Rectal smooth muscle tissue (tissue), 1 donor: ENCODE measurements at regions not wholly inside any gene's neighbourhood (a gene's known extent, or its start where the extent isn't known, plus 50 kb on each side); places are given as distances from the start of the nearest gene placed in this dataset.
"Not testable (repeated sequence)": the region's sequence is repeated elsewhere in the genome, so short reads cannot be mapped to it uniquely, and the experiment has no call there.

ENCODE experiments used
- H3K27ac ChIP-seq: one replicate; pipeline ENCODE4 v1.7.0; 2013; ENCODE audit warnings: low read depth, low read length, inconsistent platforms
- H3K27me3 ChIP-seq: one replicate; pipeline ENCODE4 v1.7.0; 2013; ENCODE audit warnings: low read length; ENCODE audit not compliant: control insufficient read depth, insufficient read depth
- H3K36me3 ChIP-seq: one replicate; pipeline ENCODE4 v1.7.0; 2013; ENCODE audit warnings: low read length; ENCODE audit not compliant: control insufficient read depth, insufficient read depth
- H3K4me1 ChIP-seq: one replicate; pipeline ENCODE4 v1.7.0; 2013; ENCODE audit warnings: low read length; ENCODE audit not compliant: control insufficient read depth, insufficient read depth
- H3K4me3 ChIP-seq: one replicate; pipeline ENCODE4 v1.7.0; 2013; ENCODE audit warnings: low read length
- H3K9ac ChIP-seq: one replicate; pipeline ENCODE4 v1.7.0; 2013; ENCODE audit warnings: low read length

- Histone ChIP-seq H3K27me3 (no peaks in the 10 kb centered on the region), H3K4me1 (no peaks in the 10 kb centered on the region), H3K36me3 (no peaks in the 10 kb centered on the region), H3K4me3 (no peak overlapping the region), H3K9ac (no peak overlapping the region), H3K27ac (no peak overlapping the region)
These were observed 104.0 kb downstream of the SLC25A47 start for GRCh38 chr14:100427166-100427565.

- Histone ChIP-seq H3K9ac (no peak overlapping the region), H3K27me3 (no peaks in the 10 kb centered on the region), H3K4me3 (no peak overlapping the region), H3K4me1 (no peaks in the 10 kb centered on the region), H3K27ac (no peak overlapping the region), H3K36me3 (no peaks in the 10 kb centered on the region)
These were observed 105.6 kb downstream of the SLC25A47 start for GRCh38 chr14:100428727-100429126.

GRCh38 chr14:100429537-100429936 lies 106.4 kb downstream of the SLC25A47 start:
- Histone ChIP-seq H3K27me3 (no peaks in the 10 kb centered on the region), H3K36me3 (no peaks in the 10 kb centered on the region), H3K27ac (no peak overlapping the region), H3K4me3 (no peak overlapping the region), H3K9ac (no peak overlapping the region), H3K4me1 (no peaks in the 10 kb centered on the region)

GRCh38 chr14:100430571-100430970 lies 107.4 kb downstream of the SLC25A47 start:
- no peaks in the 10 kb centered on the region for H3K36me3 ChIP-seq
- H3K4me3 ChIP-seq = no peak overlapping the region
- H3K27me3 ChIP-seq = no peaks in the 10 kb centered on the region
- no peaks in the 10 kb centered on the region for H3K4me1 ChIP-seq
- no peak overlapping the region for H3K27ac ChIP-seq
- H3K9ac ChIP-seq = no peak overlapping the region

- H3K4me3 ChIP-seq, H3K4me1 ChIP-seq, H3K27ac ChIP-seq, H3K36me3 ChIP-seq, H3K9ac ChIP-seq, H3K27me3 ChIP-seq: not testable (repeated sequence)
These were observed 108.3 kb downstream of the SLC25A47 start for GRCh38 chr14:100431461-100431860.

- H3K27me3 ChIP-seq = no peaks in the 10 kb centered on the region
- H3K4me1 ChIP-seq = no peaks in the 10 kb centered on the region
- no peaks in the 10 kb centered on the region for H3K36me3 ChIP-seq
- H3K4me3 ChIP-seq = no peak overlapping the region
- H3K27ac ChIP-seq = no peak overlapping the region
- H3K9ac ChIP-seq = no peak overlapping the region
These were observed 109.7 kb downstream of the SLC25A47 start for GRCh38 chr14:100432652-100433427.

GRCh38 chr14:100433428-100433814 lies 110.3 kb downstream of the SLC25A47 start:
- Histone ChIP-seq H3K36me3 (no peaks in the 10 kb centered on the region), H3K27ac (no peak overlapping the region), H3K9ac (no peak overlapping the region), H3K4me1 (no peaks in the 10 kb centered on the region), H3K4me3 (no peak overlapping the region), H3K27me3 (no peaks in the 10 kb centered on the region)

GRCh38 chr14:100434033-100434601 lies 111.0 kb downstream of the SLC25A47 start:
- no peaks in the 10 kb centered on the region for H3K36me3 ChIP-seq
- H3K4me1 ChIP-seq = no peaks in the 10 kb centered on the region
- no peaks in the 10 kb centered on the region for H3K27me3 ChIP-seq
- no peak overlapping the region for H3K4me3 ChIP-seq
- H3K9ac ChIP-seq = no peak overlapping the region
- no peak overlapping the region for H3K27ac ChIP-seq

- Histone ChIP-seq H3K36me3 (no peaks in the 10 kb centered on the region), H3K27me3 (no peaks in the 10 kb centered on the region), H3K27ac (no peak overlapping the region), H3K4me1 (no peaks in the 10 kb centered on the region), H3K4me3 (no peak overlapping the region), H3K9ac (no peak overlapping the region)
These were observed 111.8 kb downstream of the SLC25A47 start for GRCh38 chr14:100434911-100435438.

- Histone ChIP-seq H3K36me3 (no peaks in the 10 kb centered on the region), H3K27ac (no peak overlapping the region), H3K4me1 (no peaks in the 10 kb centered on the region), H3K9ac (no peak overlapping the region), H3K27me3 (no peaks in the 10 kb centered on the region), H3K4me3 (no peak overlapping the region)
These were observed 112.3 kb downstream of the SLC25A47 start for GRCh38 chr14:100435459-100435858.

GRCh38 chr14:100436745-100437406 lies 113.7 kb downstream of the SLC25A47 start:
- Histone ChIP-seq H3K36me3 (no peaks in the 10 kb centered on the region), H3K9ac (no peak overlapping the region), H3K4me3 (no peak overlapping the region), H3K27ac (no peak overlapping the region), H3K27me3 (no peaks in the 10 kb centered on the region), H3K4me1 (no peaks in the 10 kb centered on the region)

GRCh38 chr14:100438271-100438670 lies 115.1 kb downstream of the SLC25A47 start:
- H3K36me3 ChIP-seq = no peaks in the 10 kb centered on the region
- H3K4me1 ChIP-seq = no peaks in the 10 kb centered on the region
- no peak overlapping the region for H3K27ac ChIP-seq
- H3K4me3 ChIP-seq = no peak overlapping the region
- H3K9ac ChIP-seq = no peak overlapping the region
- H3K27me3 ChIP-seq = no peaks in the 10 kb centered on the region
